ENCODE measurements at regions not wholly inside any gene's neighbourhood (a gene's known extent, or its start where the extent isn't known, plus 50 kb on each side); places are given as distances from the start of the nearest gene placed in this dataset.

DNA sequence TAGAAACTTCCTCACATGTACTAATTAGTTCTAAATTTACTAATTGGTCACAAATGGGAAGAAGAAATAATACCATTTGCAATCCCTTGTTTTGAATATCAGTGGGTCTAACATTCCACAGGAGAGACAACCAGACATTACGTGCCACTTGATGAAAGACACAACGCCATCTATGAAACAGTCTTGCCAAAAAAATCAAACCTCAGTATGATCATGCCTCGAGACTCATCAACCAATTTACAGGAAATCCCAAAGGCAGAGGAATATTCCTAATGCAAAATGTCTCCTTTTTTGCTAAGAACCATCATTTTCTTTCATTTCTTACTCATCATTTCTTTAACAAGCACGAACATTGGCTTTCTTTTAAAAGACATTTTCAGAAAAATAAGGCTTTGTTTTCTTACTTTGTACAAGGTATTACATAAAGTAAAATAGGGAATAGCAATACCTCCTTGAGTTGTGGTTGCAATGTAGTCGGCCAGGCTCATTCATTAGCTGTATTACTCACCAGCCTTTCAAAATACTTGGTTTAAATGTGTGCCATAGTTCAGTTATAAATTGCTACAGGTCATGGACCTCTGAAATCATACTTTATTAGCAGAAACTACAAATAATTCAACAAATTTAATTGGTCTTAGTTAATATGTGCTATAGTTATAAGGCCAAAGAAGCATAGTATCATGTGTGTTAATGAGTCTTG, 436.2 kb upstream of the FLRT2 start:
- DNase-seq (ENCODE audit: low read depth) = no peak
- TF ChIP-seq, protein P1, sequence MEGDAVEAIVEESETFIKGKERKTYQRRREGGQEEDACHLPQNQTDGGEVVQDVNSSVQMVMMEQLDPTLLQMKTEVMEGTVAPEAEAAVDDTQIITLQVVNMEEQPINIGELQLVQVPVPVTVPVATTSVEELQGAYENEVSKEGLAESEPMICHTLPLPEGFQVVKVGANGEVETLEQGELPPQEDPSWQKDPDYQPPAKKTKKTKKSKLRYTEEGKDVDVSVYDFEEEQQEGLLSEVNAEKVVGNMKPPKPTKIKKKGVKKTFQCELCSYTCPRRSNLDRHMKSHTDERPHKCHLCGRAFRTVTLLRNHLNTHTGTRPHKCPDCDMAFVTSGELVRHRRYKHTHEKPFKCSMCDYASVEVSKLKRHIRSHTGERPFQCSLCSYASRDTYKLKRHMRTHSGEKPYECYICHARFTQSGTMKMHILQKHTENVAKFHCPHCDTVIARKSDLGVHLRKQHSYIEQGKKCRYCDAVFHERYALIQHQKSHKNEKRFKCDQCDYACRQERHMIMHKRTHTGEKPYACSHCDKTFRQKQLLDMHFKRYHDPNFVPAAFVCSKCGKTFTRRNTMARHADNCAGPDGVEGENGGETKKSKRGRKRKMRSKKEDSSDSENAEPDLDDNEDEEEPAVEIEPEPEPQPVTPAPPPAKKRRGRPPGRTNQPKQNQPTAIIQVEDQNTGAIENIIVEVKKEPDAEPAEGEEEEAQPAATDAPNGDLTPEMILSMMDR (IDR thresholded peaks at IDR 0.05; ENCODE audit: insufficient read depth, low read length, poor library complexity, severe bottlenecking) = no peak
- no peaks in the 10 kb centered on the region for H3K36me3 ChIP-seq (ENCODE audit: control insufficient read depth, insufficient read depth, low read length)
- no peak overlapping the region for H3K4me3 ChIP-seq (ENCODE audit: low read depth, low read length)
- H3K27me3 ChIP-seq (ENCODE audit: control insufficient read depth, insufficient read depth, low read length) = no peaks in the 10 kb centered on the region

DNA sequence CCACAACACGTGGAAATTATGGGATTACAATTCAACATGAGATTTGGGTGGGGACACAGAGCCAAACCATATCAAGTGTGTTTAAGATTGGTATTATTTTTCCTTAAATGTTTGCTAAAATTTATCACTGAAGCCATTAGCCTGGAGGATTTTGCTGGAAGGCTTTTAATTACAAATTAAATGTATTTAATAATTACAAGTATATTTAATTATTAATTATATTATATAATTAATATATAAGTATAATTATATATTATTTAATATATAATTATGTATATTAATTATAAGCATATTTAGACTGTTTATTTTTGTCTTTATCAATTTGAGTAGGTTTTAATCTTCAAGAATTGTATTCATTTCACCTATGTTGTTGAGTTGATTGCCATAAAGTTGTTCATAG, 427.4 kb upstream of the FLRT2 start:
- Histone ChIP-seq H3K27me3 (ENCODE audit: control insufficient read depth, insufficient read depth, low read length) (no peaks in the 10 kb centered on the region), H3K36me3 (ENCODE audit: control insufficient read depth, insufficient read depth, low read length) (no peaks in the 10 kb centered on the region), H3K4me3 (ENCODE audit: low read depth, low read length) (no peak overlapping the region)
- TF ChIP-seq, protein P1 (IDR thresholded peaks at IDR 0.05; ENCODE audit: insufficient read depth, low read length, poor library complexity, severe bottlenecking) = no peak
- no peak for DNase-seq (ENCODE audit: low read depth)

DNA sequence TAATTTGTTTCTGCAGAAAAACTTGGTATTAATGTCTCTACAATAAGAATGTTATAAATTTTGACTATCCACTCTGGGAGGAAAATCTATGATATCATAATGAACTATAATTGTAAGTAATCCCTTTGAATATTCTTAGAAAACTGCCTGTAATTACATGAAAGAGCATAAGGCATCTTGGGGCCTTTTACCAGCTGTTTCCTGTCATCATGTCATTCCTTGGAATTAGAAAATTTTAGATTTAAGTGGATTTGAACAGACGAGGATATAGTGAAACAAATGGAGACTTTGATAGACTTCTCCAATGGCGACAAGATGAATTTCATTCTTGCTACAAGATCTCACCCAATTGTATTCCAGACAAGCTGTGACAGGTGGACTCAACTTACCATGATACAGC, 423.4 kb upstream of the FLRT2 start:
- no peak for DNase-seq (ENCODE audit: low read depth)
- no peaks in the 10 kb centered on the region for H3K36me3 ChIP-seq (ENCODE audit: control insufficient read depth, insufficient read depth, low read length)
- TF ChIP-seq, protein P1 (IDR thresholded peaks at IDR 0.05; ENCODE audit: insufficient read depth, low read length, poor library complexity, severe bottlenecking) = no peak
- H3K27me3 ChIP-seq (ENCODE audit: control insufficient read depth, insufficient read depth, low read length) = no peaks in the 10 kb centered on the region
- no peak overlapping the region for H3K4me3 ChIP-seq (ENCODE audit: low read depth, low read length)

DNA sequence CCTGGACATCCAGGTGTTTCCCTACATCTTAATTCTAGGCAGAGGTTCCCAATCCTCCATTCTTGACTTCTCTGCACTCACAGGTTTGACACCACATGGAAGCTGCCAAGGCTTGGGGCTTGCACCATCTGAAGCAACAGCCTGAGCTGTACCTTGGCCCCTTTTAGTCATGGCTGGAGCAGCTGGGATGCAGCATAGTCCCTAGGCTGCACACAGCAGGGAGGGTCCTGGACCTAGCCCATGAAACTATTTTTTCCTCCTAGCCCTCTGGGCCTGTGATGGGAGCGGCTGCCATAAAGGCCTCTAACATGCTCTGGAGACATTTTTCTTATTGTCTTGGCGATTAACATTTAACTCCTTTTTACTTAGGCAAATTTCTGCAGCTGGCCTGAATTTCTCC, 417.2 kb upstream of the FLRT2 start:
- DNase-seq (ENCODE audit: low read depth) = no peak
- no peaks in the 10 kb centered on the region for H3K27me3 ChIP-seq (ENCODE audit: control insufficient read depth, insufficient read depth, low read length)
- H3K4me3 ChIP-seq (ENCODE audit: low read depth, low read length) = no peak overlapping the region
- TF ChIP-seq, protein P1 (IDR thresholded peaks at IDR 0.05; ENCODE audit: insufficient read depth, low read length, poor library complexity, severe bottlenecking) = no peak
- no peaks in the 10 kb centered on the region for H3K36me3 ChIP-seq (ENCODE audit: control insufficient read depth, insufficient read depth, low read length)

DNA sequence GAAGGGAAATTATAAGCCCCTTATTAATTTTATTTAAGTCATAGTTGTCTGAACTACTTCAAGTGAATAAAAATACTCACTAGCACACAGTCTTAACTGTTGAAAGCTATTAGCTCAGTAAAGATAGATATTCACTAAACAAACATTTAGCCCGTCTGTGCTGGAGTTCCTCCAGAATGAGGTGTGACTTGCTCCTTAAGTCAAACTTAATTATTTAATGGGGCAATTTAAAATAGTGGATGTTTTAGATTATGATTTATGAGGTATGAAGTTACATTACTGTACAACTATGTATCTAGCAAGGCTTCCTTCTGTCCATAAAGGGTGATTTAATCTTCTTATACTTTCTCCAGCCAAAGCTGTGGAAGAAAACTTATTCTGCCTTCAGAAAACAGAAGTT, 414.0 kb upstream of the FLRT2 start:
- Histone ChIP-seq H3K4me3 (ENCODE audit: low read depth, low read length) (no peak overlapping the region), H3K36me3 (ENCODE audit: control insufficient read depth, insufficient read depth, low read length) (no peaks in the 10 kb centered on the region), H3K27me3 (ENCODE audit: control insufficient read depth, insufficient read depth, low read length) (no peaks in the 10 kb centered on the region)
- TF ChIP-seq, protein P1 (IDR thresholded peaks at IDR 0.05; ENCODE audit: insufficient read depth, low read length, poor library complexity, severe bottlenecking) = no peak
- no peak for DNase-seq (ENCODE audit: low read depth)

DNA sequence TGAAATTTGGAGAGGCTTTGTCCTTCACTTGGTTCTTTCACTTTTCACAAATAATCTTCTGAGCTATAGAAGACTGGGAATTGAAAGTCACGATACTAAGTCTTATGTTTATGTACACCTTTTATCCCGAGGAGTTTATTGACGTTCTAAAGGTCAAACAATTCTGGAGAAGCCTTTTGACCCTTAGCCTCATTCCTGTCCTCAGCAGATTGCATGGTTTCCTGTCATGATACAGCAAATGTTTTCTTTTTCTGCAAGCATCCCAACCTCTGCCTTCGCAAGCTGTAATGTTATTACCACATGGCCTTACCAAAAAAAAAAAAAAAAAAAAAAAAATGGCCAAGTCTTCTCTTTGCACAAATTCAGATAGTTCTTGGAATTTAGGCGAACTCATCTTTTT, 411.7 kb upstream of the FLRT2 start:
- DNase-seq (ENCODE audit: low read depth) = no peak
- TF ChIP-seq, protein P1 (IDR thresholded peaks at IDR 0.05; ENCODE audit: insufficient read depth, low read length, poor library complexity, severe bottlenecking) = no peak
- H3K36me3 ChIP-seq (ENCODE audit: control insufficient read depth, insufficient read depth, low read length) = no peaks in the 10 kb centered on the region
- no peaks in the 10 kb centered on the region for H3K27me3 ChIP-seq (ENCODE audit: control insufficient read depth, insufficient read depth, low read length)
- H3K4me3 ChIP-seq (ENCODE audit: low read depth, low read length) = no peak overlapping the region

Data from kidney epithelial cell (primary cell).